GM18858 (cell line): ENCODE measurements at regions not wholly inside any gene's neighbourhood (a gene's known extent, or its start where the extent isn't known, plus 50 kb on each side); places are given as distances from the start of the nearest gene placed in this dataset.

Source experiments
- ATAC-seq: cut with Tn5 transposase; IDR thresholded peaks from one replicate; pipeline ENCODE4 v1.9.1; 2021; ENCODE audit not compliant: unreplicated experiment

- ATAC-seq, result no peak
Observed at GRCh38 chr4:181468451-181468850, 774.8 kb upstream of the TENM3 start.

- ATAC-seq, result no peak
Observed at GRCh38 chr4:181470306-181470705, 772.9 kb upstream of the TENM3 start.

GRCh38 chr4:181475359-181475758 lies 767.8 kb upstream of the TENM3 start:
- ATAC-seq, result no peak

- ATAC-seq, result no peak
Observed at GRCh38 chr4:181475781-181476507, 767.3 kb upstream of the TENM3 start.

GRCh38 chr4:181476508-181476890 lies 766.7 kb upstream of the TENM3 start:
- no peak for ATAC-seq

GRCh38 chr4:181477591-181477990 lies 765.6 kb upstream of the TENM3 start:
- ATAC-seq, result no peak

- no peak for ATAC-seq
Observed at GRCh38 chr4:181478656-181479055, 764.5 kb upstream of the TENM3 start.

- ATAC-seq, result no peak
Observed at GRCh38 chr4:181479141-181479540, 764.1 kb upstream of the TENM3 start.

- no peak for ATAC-seq
Observed at GRCh38 chr4:181484396-181484795, 758.8 kb upstream of the TENM3 start.

- ATAC-seq, result no peak
Observed at GRCh38 chr4:181488926-181489325, 754.3 kb upstream of the TENM3 start.

- ATAC-seq, result no peak
Observed at GRCh38 chr4:181498148-181498547, 745.1 kb upstream of the TENM3 start.

GRCh38 chr4:181502611-181503010 lies 740.6 kb upstream of the TENM3 start:
- no peak for ATAC-seq

- no peak for ATAC-seq
Observed at GRCh38 chr4:181503687-181504390, 739.4 kb upstream of the TENM3 start.

- ATAC-seq, result no peak
Observed at GRCh38 chr4:181504924-181505323, 738.3 kb upstream of the TENM3 start.

- ATAC-seq, result no peak
Observed at GRCh38 chr4:181507180-181507835, 735.9 kb upstream of the TENM3 start.

GRCh38 chr4:181507938-181508337 lies 735.3 kb upstream of the TENM3 start:
- ATAC-seq, result no peak

GRCh38 chr4:181508601-181509000 lies 734.6 kb upstream of the TENM3 start:
- ATAC-seq, result no peak

- no peak for ATAC-seq
Observed at GRCh38 chr4:181509073-181509472, 734.1 kb upstream of the TENM3 start.

- no peak for ATAC-seq
Observed at GRCh38 chr4:181517491-181517890, 725.7 kb upstream of the TENM3 start.

GRCh38 chr4:181520790-181521189 lies 722.4 kb upstream of the TENM3 start:
- no peak for ATAC-seq

- ATAC-seq, result no peak
Observed at GRCh38 chr4:181523973-181524372, 719.2 kb upstream of the TENM3 start.

GRCh38 chr4:181524499-181524898 lies 718.7 kb upstream of the TENM3 start:
- ATAC-seq, result no peak
